ENCODE measurements at regions not wholly inside any gene's neighbourhood (a gene's known extent, or its start where the extent isn't known, plus 50 kb on each side); places are given as distances from the start of the nearest gene placed in this dataset.
"Not testable (repeated sequence)": the region's sequence is repeated elsewhere in the genome, so short reads cannot be mapped to it uniquely, and the experiment has no call there.

DNA sequence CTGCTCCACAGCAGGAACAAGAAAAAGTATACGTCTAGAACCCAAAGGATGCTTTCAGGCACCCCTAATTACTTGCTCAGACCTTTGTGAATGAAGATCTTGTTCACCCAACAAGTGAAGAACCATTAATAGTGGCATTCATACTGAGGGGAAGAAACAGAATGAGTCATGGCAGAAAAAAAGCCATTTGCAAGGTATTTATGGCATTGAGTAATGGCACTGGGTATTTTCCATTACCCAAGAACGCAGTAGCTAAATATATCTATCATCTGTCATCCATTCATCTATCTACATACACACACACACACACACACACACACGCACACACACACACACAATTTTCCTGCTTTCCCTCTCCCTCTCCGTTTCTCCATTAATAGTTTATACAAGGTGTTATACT is 56.4 kb upstream of the XIRP2 start:
- in situ Hi-C loops (cut with HindIII; ENCODE audit: low sequenced_read_pairs): no loop called here

DNA sequence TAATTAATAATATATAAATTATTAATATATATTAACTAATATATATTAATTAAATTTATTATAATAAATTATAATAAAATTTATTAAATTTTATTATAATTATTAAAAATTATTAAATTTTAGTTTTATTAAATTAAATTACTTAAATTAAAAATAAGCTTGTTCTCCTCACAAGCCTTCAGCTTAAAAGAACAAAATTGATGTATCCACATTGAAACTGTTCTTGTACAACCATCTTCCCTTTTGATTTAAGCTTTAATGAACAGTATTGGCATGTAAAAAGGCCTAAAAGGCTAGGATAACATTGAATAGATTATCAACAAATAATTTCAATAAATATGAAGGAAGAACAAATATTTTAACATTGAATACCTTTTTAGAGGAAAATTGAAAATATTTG is 62.4 kb upstream of the XIRP2 start:
- in situ Hi-C loops (cut with HindIII; ENCODE audit: low sequenced_read_pairs): no loop called here

DNA sequence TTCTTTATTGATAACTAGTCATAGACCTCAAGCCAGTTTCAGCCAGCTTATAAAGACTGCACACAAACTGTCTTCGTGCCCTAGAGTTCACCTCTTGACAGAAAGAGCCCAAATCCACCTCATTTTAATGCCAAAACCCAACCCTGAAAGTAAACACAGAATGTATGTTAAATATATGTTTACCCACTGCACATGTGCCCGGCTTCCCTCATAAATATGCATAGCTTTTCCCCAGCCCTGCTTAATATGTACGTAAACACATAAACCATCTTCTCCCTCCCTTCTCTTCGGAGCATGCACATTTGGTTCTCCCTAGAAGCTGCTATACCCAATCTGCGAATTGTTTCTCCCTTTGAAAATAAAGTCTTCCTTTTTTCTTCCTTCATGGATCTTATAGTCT is 73.9 kb upstream of the XIRP2 start:
- in situ Hi-C loops (cut with HindIII; ENCODE audit: low sequenced_read_pairs): loop anchor here (10.0 kb wide), 1 partner anchor 60 kb away; no protein-coding TSS in a partner anchor

GRCh38 chr2:166812166-166812891 is 76.0 kb upstream of the XIRP2 start:
- in situ Hi-C loops (cut with HindIII; ENCODE audit: low sequenced_read_pairs): loop anchor here (10.0 kb wide), 1 partner anchor 62 kb away; no protein-coding TSS in a partner anchor

DNA sequence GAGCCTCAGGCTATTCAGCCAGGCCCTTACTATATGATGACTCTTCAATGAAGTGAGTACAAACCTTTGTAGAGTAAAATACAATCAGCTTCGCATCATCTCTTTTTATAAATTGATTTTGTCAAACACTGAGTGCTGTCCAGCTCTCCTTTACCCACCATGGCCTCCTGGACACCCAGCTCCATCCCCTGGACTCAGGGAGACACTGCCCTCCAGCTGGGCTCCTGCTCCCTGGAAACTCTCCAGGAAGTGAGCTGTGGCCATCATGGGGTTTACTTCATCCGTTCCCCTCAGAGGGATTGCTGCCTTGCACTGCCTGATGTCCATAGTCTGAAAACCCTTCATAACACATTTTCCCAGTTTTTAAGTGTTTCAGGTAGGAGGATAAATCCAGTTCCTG is 82.5 kb upstream of the XIRP2 start:
- in situ Hi-C loops (cut with HindIII; ENCODE audit: low sequenced_read_pairs): no loop called here

DNA sequence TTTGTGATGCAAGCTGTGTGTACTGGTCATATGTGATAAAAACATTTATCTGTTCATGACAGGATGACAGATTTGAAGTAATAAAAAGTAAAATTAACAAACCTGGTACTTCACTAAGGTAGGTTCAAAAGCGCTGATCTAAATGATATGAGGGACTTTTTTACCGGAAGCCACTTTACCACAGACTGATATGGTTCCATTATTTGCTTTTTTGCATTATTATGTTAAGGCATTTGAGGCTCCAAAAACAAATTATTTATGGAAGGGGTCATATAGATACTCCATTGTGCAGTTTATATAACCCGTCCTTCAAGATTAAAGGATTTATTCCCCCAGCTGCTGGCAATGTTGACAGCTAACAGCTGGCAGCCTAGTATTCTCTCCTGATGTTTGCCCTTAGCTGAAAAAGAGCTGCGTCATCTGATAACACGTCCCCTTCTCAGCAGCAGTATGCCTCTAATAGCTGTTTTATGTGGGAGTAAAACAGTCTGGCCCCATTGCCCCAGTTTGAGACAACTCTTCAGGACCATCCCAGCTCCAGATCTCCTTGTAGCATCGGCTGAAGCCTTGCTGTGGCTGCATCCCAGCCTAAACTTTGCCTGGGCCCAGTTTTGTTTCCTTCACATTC is 84.8 kb upstream of the XIRP2 start:
- in situ Hi-C loops (cut with HindIII; ENCODE audit: low sequenced_read_pairs): no loop called here

DNA sequence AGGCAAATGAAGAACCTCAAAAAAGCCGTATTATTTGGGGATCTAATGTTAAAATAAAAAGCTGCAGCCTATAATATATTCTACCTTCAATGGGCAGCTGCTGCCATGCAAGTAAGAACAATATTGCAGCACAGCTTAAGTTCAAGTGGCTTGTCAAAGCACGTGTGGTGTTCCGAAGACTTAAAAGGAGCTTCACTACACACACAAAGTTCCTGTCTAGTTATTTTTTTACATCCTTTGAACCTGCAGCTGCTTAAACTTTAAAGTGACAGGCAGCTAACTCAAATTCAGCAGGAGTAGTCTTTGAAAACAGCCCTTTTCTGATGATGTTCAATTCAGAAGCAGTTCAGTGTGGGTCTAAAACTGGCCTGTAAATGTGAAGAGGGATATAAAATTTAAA is 85.8 kb upstream of the XIRP2 start:
- in situ Hi-C loops (cut with HindIII; ENCODE audit: low sequenced_read_pairs): no loop called here

DNA sequence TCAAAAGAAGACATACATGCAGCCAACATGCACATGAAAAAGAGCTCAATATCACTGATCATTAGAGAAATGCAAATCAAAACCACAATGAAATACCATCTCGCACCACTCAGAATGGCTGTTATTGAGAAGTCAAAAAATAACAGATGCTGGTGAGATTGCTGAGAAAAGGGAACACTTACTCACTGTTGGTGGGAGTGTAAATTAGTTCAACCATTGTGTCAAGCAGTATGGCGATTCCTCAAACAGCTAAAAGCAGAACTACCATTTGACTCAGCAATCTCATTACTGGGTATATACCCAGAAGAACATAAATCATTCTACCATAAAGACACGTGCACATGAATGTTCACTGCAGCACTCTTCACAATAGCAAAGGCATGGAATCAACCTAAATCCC is 95.5 kb upstream of the XIRP2 start:
- in situ Hi-C loops (cut with HindIII; ENCODE audit: low sequenced_read_pairs): no loop called here

GRCh38 chr2:166786707-166787106 is 101.6 kb upstream of the XIRP2 start:
- in situ Hi-C loops (cut with HindIII; ENCODE audit: low sequenced_read_pairs): no loop called here

- in situ Hi-C loops (cut with HindIII; ENCODE audit: low sequenced_read_pairs): no loop called here
Measured at GRCh38 chr2:166784296-166784946, 103.9 kb upstream of the XIRP2 start.

DNA sequence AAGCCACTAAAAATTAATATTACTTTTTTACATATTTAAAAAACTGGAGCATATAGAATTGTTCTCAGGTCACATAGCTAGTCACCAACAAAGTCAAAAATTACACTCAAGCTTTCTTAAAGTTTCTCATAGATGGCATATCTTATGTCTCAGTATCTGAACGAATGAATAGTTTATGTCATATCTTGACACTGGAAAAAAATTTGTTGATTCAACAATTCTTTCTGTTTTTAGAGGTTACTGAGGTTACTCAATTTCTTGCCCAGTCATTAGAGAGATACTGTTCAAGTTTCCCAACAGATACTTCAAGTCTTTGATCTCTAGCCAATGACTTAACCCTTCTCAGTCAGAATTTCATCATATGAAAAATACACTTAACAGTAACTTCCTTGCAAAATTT is 113.1 kb upstream of the XIRP2 start:
- in situ Hi-C loops (cut with HindIII; ENCODE audit: low sequenced_read_pairs): no loop called here

DNA sequence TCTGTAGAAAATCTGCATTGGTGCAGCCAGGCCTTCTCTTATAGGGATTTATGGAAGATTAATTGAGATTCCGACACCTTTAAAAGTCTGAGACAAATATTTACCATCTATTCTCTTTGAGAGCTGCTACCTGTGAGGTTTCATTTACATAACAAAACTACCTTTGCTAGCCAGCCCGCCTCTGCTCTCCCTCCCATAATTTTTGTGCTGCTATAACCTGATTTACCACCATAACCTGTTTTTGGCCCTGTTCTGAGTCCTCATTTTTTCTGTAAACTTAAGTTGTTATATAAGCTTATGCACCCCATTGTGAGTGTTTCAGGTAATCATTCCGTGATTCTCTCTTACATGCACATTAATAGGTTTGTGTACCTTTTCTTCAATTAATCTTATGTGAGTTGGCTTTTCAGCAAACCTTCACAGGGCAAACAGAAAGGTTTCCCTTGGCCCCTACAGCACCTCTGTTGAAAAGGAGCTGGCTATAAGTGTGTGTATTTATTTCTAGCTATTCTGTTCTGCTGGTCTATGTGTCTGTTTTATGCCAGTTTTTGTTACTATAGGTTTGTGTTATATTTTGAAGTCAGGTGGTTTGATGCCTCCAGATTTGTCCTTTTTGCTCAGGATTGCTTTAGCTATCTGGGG is 114.9 kb upstream of the XIRP2 start:
- in situ Hi-C loops (cut with HindIII; ENCODE audit: low sequenced_read_pairs): no loop called here

DNA sequence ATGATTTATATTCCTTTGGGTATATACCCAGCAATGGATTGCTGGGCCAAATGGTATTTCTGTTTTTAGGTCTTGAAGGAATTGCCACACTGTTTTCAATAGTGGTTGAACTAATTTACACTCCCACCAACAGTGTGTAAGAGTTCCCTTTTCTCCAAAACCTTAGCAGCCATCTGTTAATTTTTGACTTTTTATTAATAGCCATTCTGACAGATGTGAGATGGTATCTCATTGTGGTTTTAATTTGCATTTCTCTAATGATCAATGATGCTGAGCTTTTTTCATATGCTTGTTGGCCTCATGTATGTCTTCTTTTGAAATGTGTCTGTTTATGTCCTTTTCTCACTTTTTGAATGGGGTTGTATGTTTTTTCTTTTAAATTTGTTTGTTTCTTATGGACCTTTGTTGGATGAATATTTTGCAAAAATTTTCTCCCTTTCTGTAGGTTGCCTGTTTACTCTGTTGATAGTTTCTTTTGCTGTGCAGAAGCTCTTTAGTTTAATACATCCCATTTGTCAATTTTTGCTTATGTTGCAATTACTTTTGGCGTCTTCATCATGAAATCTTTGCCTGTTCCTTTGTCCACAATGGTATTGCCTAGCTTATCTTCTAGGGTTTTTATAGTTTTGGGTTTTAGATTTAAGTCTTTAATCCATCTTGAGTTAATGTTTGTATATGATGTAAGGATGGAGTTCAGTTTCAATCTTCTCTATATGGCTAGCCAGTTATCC is 119.7 kb upstream of the XIRP2 start:
- in situ Hi-C loops (cut with HindIII; ENCODE audit: low sequenced_read_pairs): no loop called here

GRCh38 chr2:166766769-166767322 is 121.4 kb upstream of the XIRP2 start:
- in situ Hi-C loops (cut with HindIII; ENCODE audit: low sequenced_read_pairs): not testable (repeated sequence)

- in situ Hi-C loops (cut with HindIII; ENCODE audit: low sequenced_read_pairs): no loop called here
Measured at GRCh38 chr2:166766220-166766619, 122.1 kb upstream of the XIRP2 start.

GRCh38 chr2:166765141-166765540 is 123.1 kb upstream of the XIRP2 start:
- in situ Hi-C loops (cut with HindIII; ENCODE audit: low sequenced_read_pairs): no loop called here

GRCh38 chr2:166764702-166765101 is 123.6 kb upstream of the XIRP2 start:
- in situ Hi-C loops (cut with HindIII; ENCODE audit: low sequenced_read_pairs): no loop called here

- in situ Hi-C loops (cut with HindIII; ENCODE audit: low sequenced_read_pairs): no loop called here
Measured at GRCh38 chr2:166764216-166764615, 124.1 kb upstream of the XIRP2 start.

DNA sequence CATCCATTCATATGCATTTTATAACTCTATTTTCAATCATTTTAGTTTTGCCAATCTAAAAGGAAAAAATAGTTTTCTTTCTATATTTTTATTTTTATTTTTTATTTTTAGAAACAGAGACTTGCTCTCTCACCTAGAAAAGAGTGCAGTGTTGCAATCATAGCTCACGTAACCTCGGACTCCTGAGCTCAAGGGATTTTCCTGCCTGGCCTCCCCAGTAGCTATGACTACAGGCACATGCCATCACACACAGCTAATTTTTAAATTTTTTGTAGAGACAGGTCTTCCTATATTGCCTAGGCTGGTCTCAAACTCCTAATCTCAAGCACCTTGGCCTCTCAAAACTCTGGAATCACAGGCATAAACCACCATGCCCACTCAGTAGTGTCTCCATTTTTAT is 125.5 kb upstream of the XIRP2 start:
- in situ Hi-C loops (cut with HindIII; ENCODE audit: low sequenced_read_pairs): no loop called here

DNA sequence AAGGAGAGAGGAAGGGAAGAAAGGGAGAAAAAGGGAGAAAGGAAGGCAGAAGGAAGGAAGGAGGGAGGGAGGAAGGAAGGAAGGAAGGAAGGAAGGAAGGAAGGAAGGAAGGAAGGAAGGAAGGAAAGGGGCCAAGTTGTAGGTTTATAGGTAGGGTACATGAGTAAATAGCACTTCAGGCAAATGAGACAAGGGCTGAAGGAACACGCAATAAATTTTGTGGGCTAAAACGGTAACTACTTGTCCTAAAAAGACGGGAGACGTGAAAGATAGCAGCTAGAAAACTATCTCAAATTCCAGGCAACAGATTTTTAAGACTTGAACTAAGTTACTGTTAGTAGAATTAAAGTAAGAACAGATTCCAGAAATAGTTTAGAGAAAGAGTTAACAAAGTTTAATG is 129.3 kb upstream of the XIRP2 start:
- in situ Hi-C loops (cut with HindIII; ENCODE audit: low sequenced_read_pairs): no loop called here

DNA sequence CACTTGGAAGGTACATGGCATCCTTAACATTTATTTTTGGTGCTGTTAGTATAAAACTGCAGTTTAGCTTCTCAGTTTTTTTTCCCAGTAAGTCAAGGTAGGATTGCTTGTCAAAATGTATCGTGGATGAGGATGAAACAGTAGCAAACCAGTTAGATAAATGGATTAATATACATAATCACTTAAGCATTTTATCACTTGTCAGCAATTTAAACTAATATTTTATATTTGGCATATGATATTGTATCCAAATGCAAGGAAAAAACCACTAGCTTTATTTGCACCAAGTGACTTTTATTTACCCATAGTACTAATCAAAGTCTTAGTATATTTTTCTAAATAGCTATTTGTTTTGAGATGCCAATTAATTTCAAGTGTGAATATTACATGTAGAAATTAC is 137.7 kb upstream of the XIRP2 start:
- in situ Hi-C loops (cut with HindIII; ENCODE audit: low sequenced_read_pairs): no loop called here

Measured in endothelial cell of hepatic sinusoid (primary cell).